Mammary epithelial cell (primary cell): ENCODE measurements at regions not wholly inside any gene's neighbourhood (a gene's known extent, or its start where the extent isn't known, plus 50 kb on each side); places are given as distances from the start of the nearest gene placed in this dataset.

ENCODE experiments used
- CTCF ChIP-seq, 2 donors: IDR thresholded peaks in 1 of 2; conservative IDR thresholded peaks in 1 of 2; 2 replicates each; pipeline ENCODE4 v1.5.1; 2011 to 2012; ENCODE audit warnings: inconsistent platforms in 2 of 2, low read length in 2 of 2, mild to moderate bottlenecking in 2 of 2, control low read depth in 1 of 2, low read depth in 1 of 2; ENCODE audit not compliant: insufficient read depth in 1 of 2; ENCODE audit errors: extremely low read depth in 1 of 2
- EZH2 ChIP-seq: IDR thresholded peaks from 2 replicates; pipeline ENCODE4 v1.6.1; 2012; ENCODE audit warnings: low read length, inconsistent platforms, borderline replicate concordance

- TF ChIP-seq CTCF (conservative IDR thresholded peaks at IDR 0.05 in 1 of 2, IDR thresholded peaks at IDR 0.05 in 1 of 2; ENCODE audit: extremely low read depth in 1 of 2, insufficient read depth in 1 of 2, low read depth in 1 of 2, low read length in 2 of 2) = no peak
- no peak for TF ChIP-seq EZH2
Observed at GRCh38 chr6:66362888-66363287, 655.9 kb upstream of the EYS start.
